ENCODE measurements at regions not wholly inside any gene's neighbourhood (a gene's known extent, or its start where the extent isn't known, plus 50 kb on each side); places are given as distances from the start of the nearest gene placed in this dataset.

GRCh38 chr4:97457253-97457652 lies 686.0 kb downstream of the STPG2 start:
- no peaks in the 10 kb centered on the region for H3K36me3 ChIP-seq (ENCODE audit: insufficient read depth, low read length)
- H3K27ac ChIP-seq (ENCODE audit: low read depth, low read length) = no peak overlapping the region
- no peaks in the 10 kb centered on the region for H3K4me1 ChIP-seq (ENCODE audit: insufficient read depth, low read length)
- no peaks in the 10 kb centered on the region for H3K79me2 ChIP-seq (ENCODE audit: insufficient read depth, low read length)
- no peak for DNase-seq (ENCODE audit: insufficient read length, low spot score, missing footprints)
- H3K9me3 ChIP-seq (ENCODE audit: low read depth, low read length) = peaks cover 2% of the 10 kb centered on the region
- H3K27me3 ChIP-seq (ENCODE audit: insufficient read depth, low read length) = no peaks in the 10 kb centered on the region
- no peak overlapping the region for H2AFZ ChIP-seq (ENCODE audit: low read length)
- no peak for TF ChIP-seq CTCF (IDR thresholded peaks at IDR 0.05; ENCODE audit: extremely low read depth, low read depth, low read length)
- H3K4me3 ChIP-seq (ENCODE audit: insufficient read depth, low read length) = no peak overlapping the region
- H4K20me1 ChIP-seq (ENCODE audit: insufficient read depth, low read length) = no peaks in the 10 kb centered on the region
- no peak overlapping the region for H3K4me2 ChIP-seq (ENCODE audit: insufficient read depth, low read length)

- Histone ChIP-seq H3K27ac (ENCODE audit: low read depth, low read length) (no peak overlapping the region), H4K20me1 (ENCODE audit: insufficient read depth, low read length) (no peaks in the 10 kb centered on the region), H3K36me3 (ENCODE audit: insufficient read depth, low read length) (no peaks in the 10 kb centered on the region), H2AFZ (ENCODE audit: low read length) (no peak overlapping the region), H3K9me3 (ENCODE audit: low read depth, low read length) (no peaks in the 10 kb centered on the region), H3K4me3 (ENCODE audit: insufficient read depth, low read length) (no peak overlapping the region), H3K4me1 (ENCODE audit: insufficient read depth, low read length) (no peaks in the 10 kb centered on the region), H3K27me3 (ENCODE audit: insufficient read depth, low read length) (no peaks in the 10 kb centered on the region), H3K79me2 (ENCODE audit: insufficient read depth, low read length) (no peaks in the 10 kb centered on the region), H3K4me2 (ENCODE audit: insufficient read depth, low read length) (no peak overlapping the region)
- no peak for DNase-seq (ENCODE audit: insufficient read length, low spot score, missing footprints)
- no peak for TF ChIP-seq CTCF (IDR thresholded peaks at IDR 0.05; ENCODE audit: extremely low read depth, low read depth, low read length)
Measured at GRCh38 chr4:97468272-97468671, 675.0 kb downstream of the STPG2 start.

GRCh38 chr4:97475621-97476020 lies 667.7 kb downstream of the STPG2 start:
- no peaks in the 10 kb centered on the region for H3K27me3 ChIP-seq (ENCODE audit: insufficient read depth, low read length)
- H3K9me3 ChIP-seq (ENCODE audit: low read depth, low read length) = no peaks in the 10 kb centered on the region
- no peak for DNase-seq (ENCODE audit: insufficient read length, low spot score, missing footprints)

GRCh38 chr4:97477974-97478373 lies 665.3 kb downstream of the STPG2 start:
- H4K20me1 ChIP-seq (ENCODE audit: insufficient read depth, low read length) = no peaks in the 10 kb centered on the region
- H2AFZ ChIP-seq (ENCODE audit: low read length) = no peak overlapping the region
- DNase-seq (ENCODE audit: insufficient read length, low spot score, missing footprints) = no peak
- no peaks in the 10 kb centered on the region for H3K79me2 ChIP-seq (ENCODE audit: insufficient read depth, low read length)
- no peak overlapping the region for H3K4me2 ChIP-seq (ENCODE audit: insufficient read depth, low read length)
- H3K4me1 ChIP-seq (ENCODE audit: insufficient read depth, low read length) = no peaks in the 10 kb centered on the region
- no peaks in the 10 kb centered on the region for H3K9me3 ChIP-seq (ENCODE audit: low read depth, low read length)
- H3K4me3 ChIP-seq (ENCODE audit: insufficient read depth, low read length) = no peak overlapping the region
- no peaks in the 10 kb centered on the region for H3K27me3 ChIP-seq (ENCODE audit: insufficient read depth, low read length)
- no peak overlapping the region for H3K27ac ChIP-seq (ENCODE audit: low read depth, low read length)
- no peak for TF ChIP-seq CTCF (IDR thresholded peaks at IDR 0.05; ENCODE audit: extremely low read depth, low read depth, low read length)
- H3K36me3 ChIP-seq (ENCODE audit: insufficient read depth, low read length) = no peaks in the 10 kb centered on the region

More at GRCh38 chr4:97475621-97476020, 667.7 kb downstream of the STPG2 start:
- no peak overlapping the region for H3K27ac ChIP-seq (ENCODE audit: low read depth, low read length)
- no peaks in the 10 kb centered on the region for H4K20me1 ChIP-seq (ENCODE audit: insufficient read depth, low read length)
- H3K4me2 ChIP-seq (ENCODE audit: insufficient read depth, low read length) = no peak overlapping the region
- no peak overlapping the region for H2AFZ ChIP-seq (ENCODE audit: low read length)
- H3K4me1 ChIP-seq (ENCODE audit: insufficient read depth, low read length) = no peaks in the 10 kb centered on the region
- no peaks in the 10 kb centered on the region for H3K36me3 ChIP-seq (ENCODE audit: insufficient read depth, low read length)
- TF ChIP-seq CTCF (IDR thresholded peaks at IDR 0.05; ENCODE audit: extremely low read depth, low read depth, low read length) = no peak
- no peaks in the 10 kb centered on the region for H3K79me2 ChIP-seq (ENCODE audit: insufficient read depth, low read length)
- no peak overlapping the region for H3K4me3 ChIP-seq (ENCODE audit: insufficient read depth, low read length)
